GM18907 (cell line): ENCODE measurements at regions not wholly inside any gene's neighbourhood (a gene's known extent, or its start where the extent isn't known, plus 50 kb on each side); places are given as distances from the start of the nearest gene placed in this dataset.

ENCODE experiments used
- ATAC-seq: cut with Tn5 transposase; IDR thresholded peaks from one replicate; pipeline ENCODE4 v1.9.1; 2021; ENCODE audit warnings: mild to moderate bottlenecking, moderate library complexity; ENCODE audit not compliant: unreplicated experiment

GRCh38 chr5:167785106-167785505 lies 506.3 kb upstream of the WWC1 start:
- ATAC-seq: no peak

- ATAC-seq: no peak
Observed at GRCh38 chr5:167785901-167786300, 505.5 kb upstream of the WWC1 start.

GRCh38 chr5:167786871-167787578 lies 504.4 kb upstream of the WWC1 start:
- ATAC-seq: no peak

DNA sequence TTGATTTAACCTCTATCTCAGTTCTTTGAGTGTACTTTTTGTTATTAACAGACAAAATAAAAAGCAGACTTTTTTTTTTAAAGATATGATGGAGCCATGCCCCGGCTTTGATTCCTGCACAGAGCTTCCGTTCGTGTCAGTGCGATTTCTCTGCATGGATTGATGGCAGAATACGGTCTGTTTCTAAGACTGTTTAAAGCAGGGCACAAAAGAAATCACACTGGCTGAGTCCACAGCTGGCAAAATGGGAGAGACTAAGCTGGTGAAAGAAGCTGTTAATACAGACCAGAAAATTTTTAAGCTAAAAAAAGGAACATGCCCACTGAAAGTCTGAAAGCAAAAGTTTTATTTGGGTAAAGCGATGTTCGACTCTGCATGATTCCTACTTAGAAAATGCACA lies 501.4 kb upstream of the WWC1 start:
- no peak for ATAC-seq

DNA sequence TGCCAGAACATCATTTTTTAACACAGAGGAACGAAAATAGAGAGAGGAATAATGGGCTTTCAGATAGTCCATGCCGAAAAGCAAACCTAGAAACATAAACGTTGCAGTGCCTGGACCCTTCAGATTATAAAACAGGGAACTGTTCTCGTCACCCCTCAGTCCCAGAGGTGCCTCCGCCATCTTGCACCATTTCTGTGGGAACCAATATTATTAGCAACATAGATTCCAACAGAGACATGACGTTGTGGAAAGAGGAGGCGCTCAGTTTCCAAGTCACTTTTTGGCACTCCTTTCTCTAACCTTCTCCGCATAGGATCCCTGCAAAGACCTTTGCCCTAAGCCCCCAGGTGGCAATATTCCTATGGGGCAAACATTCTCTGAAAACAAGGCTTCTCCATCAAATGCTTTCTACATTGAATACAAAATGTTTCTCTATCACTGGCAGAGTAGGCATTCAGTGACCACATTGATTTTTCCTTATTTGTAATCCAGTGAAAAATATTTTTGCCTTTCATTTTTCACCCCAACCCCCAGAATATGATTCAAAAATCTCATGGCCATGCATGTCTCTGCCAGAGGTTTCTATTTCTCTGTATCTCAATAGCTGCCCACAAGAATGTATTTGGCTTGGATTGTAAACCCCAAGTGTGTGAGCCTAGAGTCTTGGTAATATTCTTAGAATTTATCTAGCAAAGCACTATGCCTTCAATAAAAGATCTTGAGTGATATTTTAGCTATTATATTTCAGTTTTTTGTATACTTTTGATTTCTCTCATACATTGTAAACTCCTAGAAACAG lies 500.8 kb upstream of the WWC1 start:
- no peak for ATAC-seq

DNA sequence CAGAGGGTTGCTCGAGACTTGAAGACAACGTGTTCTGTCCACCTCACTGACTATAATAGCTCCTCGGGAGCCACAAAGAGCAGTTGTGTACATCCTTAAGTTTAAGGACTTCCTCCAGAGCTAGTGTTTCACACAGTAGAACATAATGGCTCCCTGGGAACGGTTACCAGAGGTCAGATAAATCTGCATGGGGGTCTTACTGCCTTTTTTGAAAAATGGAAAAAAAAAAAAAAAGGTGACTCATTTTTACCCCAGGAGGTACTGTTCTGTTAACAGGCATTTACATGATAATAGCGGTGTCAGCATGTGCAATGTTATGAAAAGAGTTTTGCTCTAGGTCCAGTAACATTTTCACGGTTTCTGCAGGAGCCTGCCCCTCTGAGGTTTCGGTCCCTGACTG lies 498.9 kb upstream of the WWC1 start:
- ATAC-seq: no peak

- no peak for ATAC-seq
Observed at GRCh38 chr5:167793700-167794099, 497.7 kb upstream of the WWC1 start.

DNA sequence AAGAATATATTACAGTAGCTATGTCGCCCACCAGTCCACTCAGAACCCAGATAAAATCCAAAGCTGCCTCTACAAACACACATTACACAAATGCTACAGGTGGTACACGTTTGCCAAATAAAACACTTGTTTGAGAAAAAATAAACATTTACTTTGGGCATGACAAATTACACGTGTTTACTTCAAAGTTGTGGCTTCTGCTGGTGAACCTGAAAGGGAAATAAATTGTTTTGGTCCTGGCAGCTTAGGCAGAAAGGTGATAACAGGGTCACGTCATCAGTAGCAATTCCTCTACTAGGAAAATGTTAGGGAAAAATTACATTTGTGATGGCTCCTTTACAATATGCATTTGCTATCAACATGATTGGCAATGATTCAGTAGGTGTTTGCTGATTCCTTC lies 497.3 kb upstream of the WWC1 start:
- ATAC-seq: no peak

DNA sequence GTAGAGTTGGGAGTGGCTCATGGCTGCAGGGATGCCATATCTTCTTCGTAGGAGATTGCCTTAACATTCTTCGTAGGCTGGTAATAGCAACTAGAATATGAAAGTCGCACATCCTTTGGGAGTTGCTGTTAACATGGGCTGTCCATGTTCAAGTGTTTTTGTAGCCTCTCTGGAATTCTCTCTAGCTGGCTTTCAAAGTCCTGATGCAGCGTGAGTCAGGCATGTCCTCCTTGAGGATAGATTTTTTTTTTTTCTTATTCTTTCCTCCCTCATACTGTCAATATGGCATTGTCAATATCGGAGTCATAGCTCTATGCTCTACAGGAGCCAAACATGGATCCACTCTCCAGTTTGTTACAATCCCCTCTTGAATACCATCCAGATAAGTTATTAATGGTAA lies 494.8 kb upstream of the WWC1 start:
- no peak for ATAC-seq

DNA sequence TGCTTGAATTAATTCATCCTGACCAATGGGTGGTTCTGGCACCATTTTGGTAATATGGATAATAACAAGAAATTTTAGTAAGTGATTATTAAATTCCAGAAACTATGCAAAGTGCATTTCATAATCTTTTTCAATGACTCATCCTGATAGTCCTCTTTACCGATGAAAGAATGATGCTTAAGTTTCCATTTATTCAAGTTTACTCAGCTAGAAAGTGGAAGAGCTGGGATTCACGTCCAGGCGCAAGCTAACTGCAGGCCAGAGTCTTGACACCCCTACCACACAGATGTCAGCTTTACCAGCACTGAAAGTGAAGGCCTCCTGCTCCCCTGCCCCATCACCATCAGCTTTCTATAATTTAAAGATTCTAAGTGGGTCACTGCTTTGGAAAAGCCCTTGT lies 493.5 kb upstream of the WWC1 start:
- no peak for ATAC-seq

- ATAC-seq: no peak
Observed at GRCh38 chr5:167798448-167798847, 493.0 kb upstream of the WWC1 start.

- ATAC-seq: no peak
Observed at GRCh38 chr5:167800427-167800826, 491.0 kb upstream of the WWC1 start.

DNA sequence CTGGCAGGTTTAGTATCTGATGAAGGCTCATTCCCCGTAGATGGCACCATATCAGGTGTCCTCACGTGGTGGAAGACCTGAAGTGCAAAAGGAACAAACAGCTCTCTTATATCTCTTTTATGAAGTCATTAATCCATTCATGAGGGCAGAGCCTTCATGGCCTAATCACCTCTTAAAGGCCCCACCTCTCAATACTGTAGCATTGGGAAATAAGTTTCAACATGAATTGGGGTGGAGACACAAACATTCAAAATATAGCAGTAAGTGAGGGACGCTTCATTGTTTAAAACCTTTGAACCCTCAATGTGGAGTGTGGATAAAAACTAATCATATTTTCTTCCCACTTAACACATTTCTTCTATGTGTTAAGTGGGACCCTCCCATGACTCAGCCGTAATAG lies 489.4 kb upstream of the WWC1 start:
- ATAC-seq: no peak

DNA sequence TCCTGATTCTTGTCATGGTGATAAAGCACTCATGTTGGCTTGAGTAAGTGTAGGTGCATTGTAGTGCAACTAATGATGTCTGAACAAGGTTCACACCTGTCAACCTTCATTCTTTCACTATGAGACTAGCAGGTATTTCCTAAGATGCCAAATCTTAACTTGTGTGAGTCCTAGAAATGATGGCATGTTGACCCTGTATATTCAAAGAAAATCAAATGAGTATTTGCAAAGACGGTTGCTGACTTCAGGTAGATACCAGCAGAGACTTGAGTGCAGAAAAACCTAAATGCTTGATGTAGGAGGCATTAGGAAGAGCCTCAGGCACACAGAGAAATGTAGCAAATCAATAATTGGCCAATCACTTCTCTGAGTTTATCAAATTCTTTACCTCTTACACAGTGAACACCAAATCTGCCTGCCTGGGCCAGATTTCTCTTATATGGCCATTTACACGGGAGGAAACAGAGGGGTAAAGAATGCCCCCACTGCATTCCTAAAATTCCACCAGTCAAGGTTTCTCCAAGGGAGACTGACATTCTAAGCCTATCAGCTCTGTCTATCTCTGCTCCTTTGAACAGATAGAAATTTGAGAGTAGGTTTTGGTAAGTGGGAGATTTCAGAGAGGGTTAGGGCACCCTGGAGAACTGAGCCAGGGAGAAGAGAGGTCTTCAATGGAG lies 488.6 kb upstream of the WWC1 start:
- no peak for ATAC-seq

DNA sequence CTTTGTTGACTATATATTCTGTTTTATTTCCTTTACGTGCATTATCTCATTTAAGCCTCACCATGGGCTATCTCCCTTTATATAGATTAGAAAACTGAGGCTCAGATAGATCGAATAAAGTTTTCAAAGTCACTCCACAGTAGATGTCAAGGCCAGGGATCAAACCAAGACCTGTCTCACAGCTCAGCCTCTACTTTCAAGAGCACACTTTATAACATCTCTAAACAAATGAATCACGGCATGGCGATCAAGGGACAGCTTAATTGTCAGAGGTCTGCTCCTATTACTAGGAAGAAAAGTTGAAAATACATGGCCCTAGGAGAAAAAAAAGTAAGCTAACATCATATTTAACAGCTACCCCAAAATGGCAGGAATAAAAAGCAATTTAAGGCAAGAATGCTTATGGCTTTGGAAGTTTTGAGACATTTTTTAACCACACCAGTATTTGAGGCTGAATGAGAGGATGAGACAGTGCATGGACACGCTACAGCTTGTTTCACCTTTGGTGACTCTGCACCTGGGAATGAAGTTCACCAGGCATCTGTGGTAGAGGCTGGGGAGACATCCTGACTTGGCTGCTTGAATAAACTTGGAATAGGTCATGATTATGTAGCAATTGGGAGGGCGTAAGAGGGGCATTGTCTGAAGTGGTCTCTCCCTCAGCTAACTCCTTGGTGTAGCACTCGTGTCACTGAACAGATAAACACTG lies 486.8 kb upstream of the WWC1 start:
- no peak for ATAC-seq

- no peak for ATAC-seq
Observed at GRCh38 chr5:167810573-167810972, 480.9 kb upstream of the WWC1 start.

GRCh38 chr5:167812871-167813270 lies 478.6 kb upstream of the WWC1 start:
- no peak for ATAC-seq

GRCh38 chr5:167813389-167813788 lies 478.1 kb upstream of the WWC1 start:
- no peak for ATAC-seq

GRCh38 chr5:167814040-167814439 lies 477.4 kb upstream of the WWC1 start:
- ATAC-seq: no peak

GRCh38 chr5:167814828-167815227 lies 476.6 kb upstream of the WWC1 start:
- no peak for ATAC-seq

DNA sequence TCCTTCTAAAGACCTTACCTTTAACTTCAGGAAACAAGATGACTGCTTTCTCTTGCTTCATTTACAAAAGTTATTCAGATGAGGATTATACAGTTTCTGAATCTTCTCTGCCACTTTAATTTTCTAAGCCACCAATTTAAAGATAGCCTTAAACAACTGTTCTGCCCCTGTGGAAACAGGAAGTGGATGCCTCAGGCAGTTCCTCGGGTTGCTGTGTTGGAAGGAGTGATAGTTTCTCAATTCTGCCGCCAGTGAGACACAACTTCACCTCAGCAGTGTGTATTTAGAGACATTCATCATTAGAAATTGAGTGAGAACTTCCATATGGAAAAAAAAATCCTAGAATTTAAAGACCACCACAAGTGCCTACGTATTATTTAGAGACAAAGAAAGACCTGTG lies 475.1 kb upstream of the WWC1 start:
- no peak for ATAC-seq
